ENCODE measurements at regions not wholly inside any gene's neighbourhood (a gene's known extent, or its start where the extent isn't known, plus 50 kb on each side); places are given as distances from the start of the nearest gene placed in this dataset.
"Not testable (repeated sequence)": the region's sequence is repeated elsewhere in the genome, so short reads cannot be mapped to it uniquely, and the experiment has no call there.

DNA sequence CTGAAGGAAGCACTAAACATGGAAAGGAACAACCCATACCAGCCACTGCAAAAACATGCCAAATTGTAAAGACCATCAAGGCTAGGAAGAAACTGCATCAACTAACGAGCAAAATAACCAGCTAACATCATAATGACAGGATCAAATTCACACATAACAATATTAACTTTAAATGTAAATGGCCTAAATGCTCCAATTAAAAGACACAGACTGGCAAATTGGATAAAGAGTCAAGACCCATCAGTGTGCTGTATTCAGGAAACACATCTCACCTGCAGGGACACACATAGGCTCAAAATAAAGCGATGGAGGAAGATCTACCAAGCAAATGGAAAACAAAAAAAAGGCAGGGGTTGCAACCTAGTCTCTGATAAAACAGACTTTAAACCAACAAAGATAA, 113.5 kb upstream of the DLG1 start:
- TF ChIP-seq, protein P1, sequence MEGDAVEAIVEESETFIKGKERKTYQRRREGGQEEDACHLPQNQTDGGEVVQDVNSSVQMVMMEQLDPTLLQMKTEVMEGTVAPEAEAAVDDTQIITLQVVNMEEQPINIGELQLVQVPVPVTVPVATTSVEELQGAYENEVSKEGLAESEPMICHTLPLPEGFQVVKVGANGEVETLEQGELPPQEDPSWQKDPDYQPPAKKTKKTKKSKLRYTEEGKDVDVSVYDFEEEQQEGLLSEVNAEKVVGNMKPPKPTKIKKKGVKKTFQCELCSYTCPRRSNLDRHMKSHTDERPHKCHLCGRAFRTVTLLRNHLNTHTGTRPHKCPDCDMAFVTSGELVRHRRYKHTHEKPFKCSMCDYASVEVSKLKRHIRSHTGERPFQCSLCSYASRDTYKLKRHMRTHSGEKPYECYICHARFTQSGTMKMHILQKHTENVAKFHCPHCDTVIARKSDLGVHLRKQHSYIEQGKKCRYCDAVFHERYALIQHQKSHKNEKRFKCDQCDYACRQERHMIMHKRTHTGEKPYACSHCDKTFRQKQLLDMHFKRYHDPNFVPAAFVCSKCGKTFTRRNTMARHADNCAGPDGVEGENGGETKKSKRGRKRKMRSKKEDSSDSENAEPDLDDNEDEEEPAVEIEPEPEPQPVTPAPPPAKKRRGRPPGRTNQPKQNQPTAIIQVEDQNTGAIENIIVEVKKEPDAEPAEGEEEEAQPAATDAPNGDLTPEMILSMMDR (tag by site-specific recombination; IDR thresholded peaks at IDR 0.05): not testable (repeated sequence)
- TF ChIP-seq TRIM28 (IDR thresholded peaks at IDR 0.05; ENCODE audit: borderline replicate concordance, low read length); ZNF660 (tag by site-specific recombination; IDR thresholded peaks at IDR 0.05); ZNF571 (tag by site-specific recombination; IDR thresholded peaks at IDR 0.05); ZNF292 (tag by site-specific recombination; IDR thresholded peaks at IDR 0.05; ENCODE audit: borderline replicate concordance, low read depth): not testable (repeated sequence)
- TF ChIP-seq, protein P2, sequence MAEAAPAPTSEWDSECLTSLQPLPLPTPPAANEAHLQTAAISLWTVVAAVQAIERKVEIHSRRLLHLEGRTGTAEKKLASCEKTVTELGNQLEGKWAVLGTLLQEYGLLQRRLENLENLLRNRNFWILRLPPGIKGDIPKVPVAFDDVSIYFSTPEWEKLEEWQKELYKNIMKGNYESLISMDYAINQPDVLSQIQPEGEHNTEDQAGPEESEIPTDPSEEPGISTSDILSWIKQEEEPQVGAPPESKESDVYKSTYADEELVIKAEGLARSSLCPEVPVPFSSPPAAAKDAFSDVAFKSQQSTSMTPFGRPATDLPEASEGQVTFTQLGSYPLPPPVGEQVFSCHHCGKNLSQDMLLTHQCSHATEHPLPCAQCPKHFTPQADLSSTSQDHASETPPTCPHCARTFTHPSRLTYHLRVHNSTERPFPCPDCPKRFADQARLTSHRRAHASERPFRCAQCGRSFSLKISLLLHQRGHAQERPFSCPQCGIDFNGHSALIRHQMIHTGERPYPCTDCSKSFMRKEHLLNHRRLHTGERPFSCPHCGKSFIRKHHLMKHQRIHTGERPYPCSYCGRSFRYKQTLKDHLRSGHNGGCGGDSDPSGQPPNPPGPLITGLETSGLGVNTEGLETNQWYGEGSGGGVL (tag by site-specific recombination; IDR thresholded peaks at IDR 0.05): not testable (repeated sequence)
